ENCODE measurements at regions not wholly inside any gene's neighbourhood (a gene's known extent, or its start where the extent isn't known, plus 50 kb on each side); places are given as distances from the start of the nearest gene placed in this dataset.

GRCh38 chr1:235023711-235024439 is 104.8 kb downstream of the TOMM20 start:
- Mint-ChIP-seq H3K27me3 (ENCODE audit: insufficient read depth, unreplicated experiment) (no peaks in the 10 kb centered on the region), H3K4me3 (ENCODE audit: unreplicated experiment) (no peak overlapping the region), H3K4me1 (ENCODE audit: insufficient read depth, unreplicated experiment) (peaks cover 17% of the 10 kb centered on the region), H3K9me3 (ENCODE audit: unreplicated experiment) (peaks cover 9% of the 10 kb centered on the region), H3K36me3 (ENCODE audit: insufficient read depth, unreplicated experiment) (peaks cover 5% of the 10 kb centered on the region), H3K27ac (ENCODE audit: low read depth, unreplicated experiment) (no peak overlapping the region)
- ChIA-PET POLR2A (interaction anchor here (0.6 to 2.1 kb wide), 4 partner anchors 17 to 651 kb away, joined by 3 to 6 read pairs (median 4); no protein-coding TSS in a partner anchor), CTCF (interaction anchor here (0.6 to 2.2 kb wide), 6 partner anchors 11 to 587 kb away, joined by 3 to 11 read pairs (median 4); no protein-coding TSS in a partner anchor)
- intact Hi-C loops (cut with micrococcal nuclease), result no loop called here
- BruUV-seq (replicated peaks), result no TSS peak
- no peak for TF ChIP-seq CTCF (IDR thresholded peaks at IDR 0.05; ENCODE audit: unreplicated experiment)
- no peak for DNase-seq (ENCODE audit: unreplicated experiment)

- BruUV-seq (replicated peaks), result no TSS peak
- Mint-ChIP-seq H3K9me3 (ENCODE audit: unreplicated experiment) (peaks cover 17% of the 10 kb centered on the region), H3K27me3 (ENCODE audit: insufficient read depth, unreplicated experiment) (no peaks in the 10 kb centered on the region), H3K4me3 (ENCODE audit: unreplicated experiment) (no peak overlapping the region), H3K4me1 (ENCODE audit: insufficient read depth, unreplicated experiment) (peaks cover 23% of the 10 kb centered on the region), H3K27ac (ENCODE audit: low read depth, unreplicated experiment) (no peak overlapping the region), H3K36me3 (ENCODE audit: insufficient read depth, unreplicated experiment) (no peaks in the 10 kb centered on the region)
- no peak for TF ChIP-seq CTCF (IDR thresholded peaks at IDR 0.05; ENCODE audit: unreplicated experiment)
- DNase-seq (ENCODE audit: unreplicated experiment), result no peak
- ChIA-PET POLR2A (interaction anchor here (0.6 to 2.1 kb wide), 7 partner anchors 12 to 200 kb away, joined by 3 to 6 read pairs (median 3); no protein-coding TSS in a partner anchor), CTCF (interaction anchor here (0.7 to 2.2 kb wide), 8 partner anchors 12 to 82 kb away, joined by 3 to 11 read pairs (median 4); no protein-coding TSS in a partner anchor)
- intact Hi-C loops (cut with micrococcal nuclease), result no loop called here
These were observed 105.5 kb downstream of the TOMM20 start for GRCh38 chr1:235022981-235023710.

- no TSS peak for BruUV-seq (replicated peaks)
- peaks cover 30% of the 10 kb centered on the region for H3K4me1 Mint-ChIP-seq (ENCODE audit: insufficient read depth, unreplicated experiment)
- no peak overlapping the region for H3K27ac Mint-ChIP-seq (ENCODE audit: low read depth, unreplicated experiment)
- H3K9me3 Mint-ChIP-seq (ENCODE audit: unreplicated experiment), result peaks cover 19% of the 10 kb centered on the region
- ChIA-PET CTCF (interaction anchor here (0.6 to 1.9 kb wide), 10 partner anchors 12 to 536 kb away, joined by 3 to 7 read pairs (median 4); no protein-coding TSS in a partner anchor), POLR2A (interaction anchor here (0.6 to 2.1 kb wide), 7 partner anchors 11 to 199 kb away, joined by 3 to 6 read pairs (median 3); no protein-coding TSS in a partner anchor)
- H3K4me3 Mint-ChIP-seq (ENCODE audit: unreplicated experiment), result no peak overlapping the region
- TF ChIP-seq CTCF (IDR thresholded peaks at IDR 0.05; ENCODE audit: unreplicated experiment), result no peak
- H3K36me3 Mint-ChIP-seq (ENCODE audit: insufficient read depth, unreplicated experiment), result no peaks in the 10 kb centered on the region
- intact Hi-C loops (cut with micrococcal nuclease), result no loop called here
- DNase-seq (ENCODE audit: unreplicated experiment), result no peak
- no peaks in the 10 kb centered on the region for H3K27me3 Mint-ChIP-seq (ENCODE audit: insufficient read depth, unreplicated experiment)
These were observed 106.2 kb downstream of the TOMM20 start for GRCh38 chr1:235022341-235022980.
